ENCODE measurements at regions not wholly inside any gene's neighbourhood (a gene's known extent, or its start where the extent isn't known, plus 50 kb on each side); places are given as distances from the start of the nearest gene placed in this dataset.

DNA sequence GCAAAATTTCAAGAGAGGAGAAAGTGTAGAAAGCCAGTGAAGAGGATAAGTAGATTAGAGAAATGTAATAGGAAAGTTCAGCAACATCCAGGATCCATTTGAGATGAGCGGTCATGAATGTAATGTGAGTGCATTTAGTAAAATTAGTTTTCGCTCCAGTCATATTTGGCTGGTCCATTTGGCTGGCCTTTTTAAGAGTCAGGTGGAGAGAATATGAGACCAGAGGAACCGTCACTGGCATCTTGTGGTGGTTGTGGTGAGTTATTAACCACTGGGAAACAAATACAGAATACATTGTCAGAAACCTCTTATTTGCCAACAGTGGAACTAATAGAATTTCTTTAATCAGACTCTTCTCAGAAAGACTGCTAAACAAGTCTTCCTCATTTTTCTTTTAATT lies 1064.3 kb upstream of the CDH2 start:
- in situ Hi-C loops (cut with HindIII; ENCODE audit: extremely low pct_ligation_motif_present, low pct_unique_long_range_greater_than_20kb) (no loop called here), intact Hi-C loops (cut with micrococcal nuclease; ENCODE audit: unreplicated experiment) (no loop called here)
- Histone ChIP-seq H3K4me1 (ENCODE audit: insufficient read depth, low read length) (no peaks in the 10 kb centered on the region), H3K4me2 (ENCODE audit: low read depth, low read length) (no peak overlapping the region), H3K79me2 (ENCODE audit: insufficient read depth, low read length) (no peaks in the 10 kb centered on the region), H3K27ac (ENCODE audit: extremely low read length, insufficient read depth, low read length) (no peak overlapping the region), H3K36me3 (replicated peaks in 1 of 2; ENCODE audit: control insufficient read depth in 1 of 2, insufficient read depth in 2 of 2, low read length in 2 of 2) (no peaks in the 10 kb centered on the region), H3K9ac (ENCODE audit: insufficient read depth, low read depth, low read length) (no peak overlapping the region), H3K4me3 (replicated peaks in 1 of 3; ENCODE audit: insufficient read depth in 1 of 3, low read depth in 2 of 3, low read length in 3 of 3) (no peak overlapping the region), H4K20me1 (ENCODE audit: insufficient read depth, low read length) (no peaks in the 10 kb centered on the region), H2AFZ (ENCODE audit: low read length) (no peak overlapping the region), H3K9me3 (ENCODE audit: low read length) (no peaks in the 10 kb centered on the region), H3K27me3 (ENCODE audit: control insufficient read depth in 1 of 2, insufficient read depth in 2 of 2, low read length in 2 of 2) (no peaks in the 10 kb centered on the region)
- ATAC-seq (no peak), FAIRE-seq (no peak), DNase-seq (ENCODE audit: low spot score) (no peak)
- ChIA-PET CTCF (ENCODE audit: low intra/inter-chr PET ratio, low total read pairs) (no interaction called here), POLR2A (no interaction called here)
- WGBS (ENCODE audit: low lambda C conversion rate), result 36% methylated on average over 3 of the region's 3 CpGs
- no TSS peak for BruUV-seq (replicated peaks)
- no peak for TF ChIP-seq SETDB1 (CRISPR knock-in tag; IDR thresholded peaks at IDR 0.05; ENCODE audit: borderline replicate concordance)
- TF ChIP-seq SRSF9 (IDR thresholded peaks at IDR 0.05; ENCODE audit: borderline replicate concordance, insufficient read depth, low read depth, low read length, poor library complexity, severe bottlenecking), result no peak
- TF ChIP-seq NFIB (CRISPR knock-in tag; IDR thresholded peaks at IDR 0.05; ENCODE audit: borderline replicate concordance), result no peak
- TF ChIP-seq TBX2 (CRISPR knock-in tag; IDR thresholded peaks at IDR 0.05; ENCODE audit: borderline replicate concordance), result no peak

DNA sequence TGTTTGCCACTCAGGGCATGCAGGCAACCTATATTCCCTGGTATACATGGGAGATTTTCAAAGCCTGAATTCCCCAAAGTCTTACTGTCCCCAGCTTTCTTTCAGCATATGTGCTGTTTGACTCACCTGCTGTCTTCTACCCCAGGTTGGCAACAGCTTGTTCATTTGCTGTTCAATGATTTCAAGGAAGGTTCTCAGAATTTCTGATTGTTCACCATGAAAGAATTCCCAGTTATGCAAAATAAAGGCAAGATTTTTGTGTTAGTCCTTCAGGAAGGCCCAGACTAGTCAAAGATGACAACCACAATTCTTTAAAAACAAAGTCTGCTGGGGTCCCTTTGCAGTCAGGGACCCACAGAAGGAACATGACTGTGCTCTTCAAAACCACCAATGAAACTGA lies 1057.8 kb upstream of the CDH2 start:
- TF ChIP-seq SMARCC2 (IDR thresholded peaks at IDR 0.05), result no peak
- no peak for ATAC-seq
- ChIA-PET POLR2A (no interaction called here), CTCF (ENCODE audit: low intra/inter-chr PET ratio, low total read pairs) (no interaction called here)
- intact Hi-C loops (cut with micrococcal nuclease; ENCODE audit: unreplicated experiment) (no loop called here), in situ Hi-C loops (cut with HindIII; ENCODE audit: extremely low pct_ligation_motif_present, low pct_unique_long_range_greater_than_20kb) (no loop called here)
- Histone ChIP-seq H3K79me2 (ENCODE audit: insufficient read depth, low read length) (no peaks in the 10 kb centered on the region), H3K9me3 (ENCODE audit: low read length) (no peaks in the 10 kb centered on the region), H3K4me3 (replicated peaks in 1 of 3; ENCODE audit: insufficient read depth in 1 of 3, low read depth in 2 of 3, low read length in 3 of 3) (no peak overlapping the region), H3K27me3 (ENCODE audit: control insufficient read depth in 1 of 2, insufficient read depth in 2 of 2, low read length in 2 of 2) (no peaks in the 10 kb centered on the region), H3K36me3 (replicated peaks in 1 of 2; ENCODE audit: control insufficient read depth in 1 of 2, insufficient read depth in 2 of 2, low read length in 2 of 2) (no peaks in the 10 kb centered on the region), H3K4me1 (ENCODE audit: insufficient read depth, low read length) (no peaks in the 10 kb centered on the region), H3K4me2 (ENCODE audit: low read depth, low read length) (no peak overlapping the region), H3K9ac (ENCODE audit: insufficient read depth, low read depth, low read length) (no peak overlapping the region), H2AFZ (ENCODE audit: low read length) (no peak overlapping the region), H4K20me1 (ENCODE audit: insufficient read depth, low read length) (no peaks in the 10 kb centered on the region), H3K27ac (ENCODE audit: extremely low read length, insufficient read depth, low read length) (no peak overlapping the region)
- no peak for DNase-seq (ENCODE audit: low spot score)
- no TSS peak for BruUV-seq (replicated peaks)
- FAIRE-seq, result no peak
